Mesothelial cell of epicardium (in vitro differentiated cells): ENCODE measurements at regions not wholly inside any gene's neighbourhood (a gene's known extent, or its start where the extent isn't known, plus 50 kb on each side); places are given as distances from the start of the nearest gene placed in this dataset.

Experiments
- DNase-seq, 2 experiments: peaks; one replicate each; pipeline ENCODE4 v3.0.0; 2021; ENCODE audit warnings: low spot score in 2 of 2; ENCODE audit not compliant: unreplicated experiment in 2 of 2
- H3K27ac Mint-ChIP-seq: 2 replicates; pipeline ENCODE4 v1.8.0; 2021; ENCODE audit warnings: mixed read lengths
- H3K27me3 Mint-ChIP-seq: 2 replicates; pipeline ENCODE4 v1.8.0; 2021; ENCODE audit warnings: low read depth, mixed read lengths
- H3K36me3 Mint-ChIP-seq: 2 replicates; pipeline ENCODE4 v1.8.0; 2021; ENCODE audit warnings: mixed read lengths
- H3K4me1 Mint-ChIP-seq: 2 replicates; pipeline ENCODE4 v1.8.0; 2021; ENCODE audit warnings: mixed read lengths
- H3K4me3 Mint-ChIP-seq: 2 replicates; pipeline ENCODE4 v1.8.0; 2021; ENCODE audit warnings: mild to moderate bottlenecking, moderate library complexity, mixed read lengths
- H3K9me3 Mint-ChIP-seq: 2 replicates; pipeline ENCODE4 v1.8.0; 2021; ENCODE audit warnings: mixed read lengths
- TF ChIP-seq, protein P1 (sequence below): fragments of 200-600 bp; sonication (generic); IDR thresholded peaks from one replicate; pipeline ENCODE4 v1.5.0; 2021; ENCODE audit warnings: antibody characterized with exemption; ENCODE audit not compliant: unreplicated experiment

GRCh38 chr1:232357416-232357815, 272.5 kb downstream of the SIPA1L2 start:
- no peak for DNase-seq
- Mint-ChIP-seq H3K4me1 (peaks cover 9% of the 10 kb centered on the region), H3K9me3 (peaks cover 4% of the 10 kb centered on the region), H3K27ac (no peak overlapping the region), H3K4me3 (no peak overlapping the region), H3K27me3 (no peaks in the 10 kb centered on the region), H3K36me3 (no peaks in the 10 kb centered on the region)
- TF ChIP-seq, protein P1, sequence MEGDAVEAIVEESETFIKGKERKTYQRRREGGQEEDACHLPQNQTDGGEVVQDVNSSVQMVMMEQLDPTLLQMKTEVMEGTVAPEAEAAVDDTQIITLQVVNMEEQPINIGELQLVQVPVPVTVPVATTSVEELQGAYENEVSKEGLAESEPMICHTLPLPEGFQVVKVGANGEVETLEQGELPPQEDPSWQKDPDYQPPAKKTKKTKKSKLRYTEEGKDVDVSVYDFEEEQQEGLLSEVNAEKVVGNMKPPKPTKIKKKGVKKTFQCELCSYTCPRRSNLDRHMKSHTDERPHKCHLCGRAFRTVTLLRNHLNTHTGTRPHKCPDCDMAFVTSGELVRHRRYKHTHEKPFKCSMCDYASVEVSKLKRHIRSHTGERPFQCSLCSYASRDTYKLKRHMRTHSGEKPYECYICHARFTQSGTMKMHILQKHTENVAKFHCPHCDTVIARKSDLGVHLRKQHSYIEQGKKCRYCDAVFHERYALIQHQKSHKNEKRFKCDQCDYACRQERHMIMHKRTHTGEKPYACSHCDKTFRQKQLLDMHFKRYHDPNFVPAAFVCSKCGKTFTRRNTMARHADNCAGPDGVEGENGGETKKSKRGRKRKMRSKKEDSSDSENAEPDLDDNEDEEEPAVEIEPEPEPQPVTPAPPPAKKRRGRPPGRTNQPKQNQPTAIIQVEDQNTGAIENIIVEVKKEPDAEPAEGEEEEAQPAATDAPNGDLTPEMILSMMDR = no peak

DNA sequence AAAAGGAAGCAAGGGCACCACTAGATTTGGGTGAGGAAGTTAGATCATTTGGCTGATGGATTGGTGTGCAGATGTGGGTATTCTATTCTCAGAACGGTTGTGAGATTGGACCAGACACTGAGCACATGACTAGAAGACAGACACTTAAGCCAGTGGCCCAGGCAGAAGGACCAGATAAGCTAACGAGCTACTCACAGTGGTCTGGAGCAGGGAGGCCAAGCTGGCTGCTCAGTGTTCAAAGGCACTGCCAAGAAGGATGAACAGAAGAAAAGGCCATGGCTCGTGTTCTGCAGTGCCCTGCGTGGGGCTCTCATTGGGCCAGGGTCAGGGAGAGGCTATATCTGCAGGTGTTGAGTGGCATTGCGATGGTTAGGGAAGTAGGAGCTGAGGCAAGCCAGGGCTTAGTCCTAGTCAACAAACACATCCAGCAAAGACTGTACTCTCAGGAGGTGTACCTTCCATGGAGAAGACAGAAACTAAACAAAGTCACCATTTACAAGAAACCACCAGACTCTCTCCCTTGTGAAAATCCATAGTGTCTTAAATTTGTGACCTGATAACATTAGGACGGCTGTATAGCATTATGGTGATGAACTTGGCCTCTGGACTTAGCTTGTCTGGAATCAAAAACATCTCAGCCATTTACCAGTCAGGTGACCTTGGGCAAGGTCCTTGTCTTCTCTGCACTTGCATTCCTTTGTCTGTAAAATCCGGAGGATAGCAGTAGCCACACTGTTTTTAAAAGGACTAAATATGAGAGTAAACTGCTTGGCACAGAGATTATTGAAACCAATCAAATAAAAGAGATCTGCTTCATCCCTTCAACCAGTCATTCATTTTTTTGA, 274.5 kb downstream of the SIPA1L2 start:
- Mint-ChIP-seq H3K9me3 (no peaks in the 10 kb centered on the region), H3K36me3 (no peaks in the 10 kb centered on the region), H3K27me3 (no peaks in the 10 kb centered on the region), H3K4me3 (no peak overlapping the region), H3K4me1 (peaks cover 12% of the 10 kb centered on the region), H3K27ac (no peak overlapping the region)
- no peak for DNase-seq
- TF ChIP-seq, protein P1 = no peak

GRCh38 chr1:232353001-232353400, 276.9 kb downstream of the SIPA1L2 start:
- Mint-ChIP-seq H3K27ac (no peak overlapping the region), H3K4me3 (no peak overlapping the region), H3K4me1 (peaks cover 12% of the 10 kb centered on the region), H3K36me3 (no peaks in the 10 kb centered on the region), H3K27me3 (peaks cover 2% of the 10 kb centered on the region), H3K9me3 (no peaks in the 10 kb centered on the region)
- TF ChIP-seq, protein P1 = no peak
- no peak for DNase-seq

- TF ChIP-seq, protein P1 = no peak
- Mint-ChIP-seq H3K27ac (no peak overlapping the region), H3K36me3 (no peaks in the 10 kb centered on the region), H3K9me3 (no peaks in the 10 kb centered on the region), H3K4me3 (no peak overlapping the region), H3K27me3 (peaks cover 2% of the 10 kb centered on the region), H3K4me1 (peaks cover 12% of the 10 kb centered on the region)
- no peak for DNase-seq
These were observed 277.6 kb downstream of the SIPA1L2 start for GRCh38 chr1:232352366-232352765.

DNA sequence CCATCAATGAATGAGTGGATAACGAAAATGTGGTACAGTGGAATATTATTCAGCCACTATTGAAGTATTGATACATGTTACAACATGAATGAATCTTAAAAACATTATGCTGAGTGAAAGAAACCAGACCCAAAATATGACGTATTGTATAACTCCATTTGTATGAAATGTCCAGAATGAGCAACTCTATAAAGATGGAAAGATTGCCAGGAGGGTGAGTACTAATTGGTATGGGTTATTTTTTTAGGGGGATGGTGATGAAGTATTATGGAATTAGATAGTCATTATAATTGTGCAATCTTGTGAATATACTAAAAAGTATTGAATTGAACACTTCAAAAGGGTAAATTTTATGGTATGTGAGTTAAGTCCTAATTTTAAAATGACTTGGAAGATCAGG, 278.6 kb downstream of the SIPA1L2 start:
- TF ChIP-seq, protein P1 = no peak
- H3K27ac Mint-ChIP-seq = no peak overlapping the region
- H3K9me3 Mint-ChIP-seq = no peaks in the 10 kb centered on the region
- peaks cover 12% of the 10 kb centered on the region for H3K4me1 Mint-ChIP-seq
- H3K4me3 Mint-ChIP-seq = no peak overlapping the region
- no peak for DNase-seq
- no peaks in the 10 kb centered on the region for H3K36me3 Mint-ChIP-seq
- H3K27me3 Mint-ChIP-seq = peaks cover 2% of the 10 kb centered on the region

DNA sequence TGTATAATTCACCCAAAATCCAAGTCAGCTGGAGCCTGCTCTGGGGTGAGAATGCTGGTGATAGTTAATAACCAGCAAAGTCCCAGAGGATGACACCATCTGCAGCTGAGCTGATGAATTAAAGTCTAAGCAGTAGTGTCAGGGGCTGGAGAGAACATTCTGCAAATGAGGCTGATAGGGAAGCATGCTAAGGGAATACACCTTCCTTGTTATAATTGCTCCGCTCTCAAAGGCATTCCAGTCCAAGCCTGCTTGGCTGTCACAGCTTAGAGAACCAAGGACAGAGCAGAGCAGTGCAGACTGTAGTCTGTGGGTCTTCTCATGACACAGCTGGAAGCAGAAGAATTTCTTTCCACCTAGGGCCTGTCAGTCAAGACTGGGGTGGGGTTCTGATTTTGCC, 283.1 kb downstream of the SIPA1L2 start:
- no peak overlapping the region for H3K4me3 Mint-ChIP-seq
- H3K27me3 Mint-ChIP-seq = peaks cover 2% of the 10 kb centered on the region
- TF ChIP-seq, protein P1 = no peak
- peaks cover 11% of the 10 kb centered on the region for H3K9me3 Mint-ChIP-seq
- H3K36me3 Mint-ChIP-seq = peaks cover 3% of the 10 kb centered on the region
- DNase-seq = no peak
- H3K27ac Mint-ChIP-seq = no peak overlapping the region
- no peaks in the 10 kb centered on the region for H3K4me1 Mint-ChIP-seq
